Esophagus squamous epithelium (tissue), 4 donors: ENCODE measurements at regions not wholly inside any gene's neighbourhood (a gene's known extent, or its start where the extent isn't known, plus 50 kb on each side); places are given as distances from the start of the nearest gene placed in this dataset.

Experiments used
- POLR2A ChIP-seq, 4 donors: fragments of 450-650 bp; IDR thresholded peaks; one replicate each; pipeline ENCODE4 v1.6.1; 2017; ENCODE audit warnings: antibody characterized with exemption in 4 of 4, mild to moderate bottlenecking in 4 of 4, moderate library complexity in 3 of 4
- TF ChIP-seq, protein P1 (sequence below), 6 experiments: fragments of 450-650 bp in 4 of 6; fragments of 200-600 bp in 2 of 6; sonication (generic) in 2 of 6; IDR thresholded peaks; one replicate each; pipeline ENCODE4 v1.5.1; 2016 to 2019; ENCODE audit warnings: antibody characterized with exemption in 6 of 6, mild to moderate bottlenecking in 4 of 6, moderate library complexity in 4 of 6

DNA sequence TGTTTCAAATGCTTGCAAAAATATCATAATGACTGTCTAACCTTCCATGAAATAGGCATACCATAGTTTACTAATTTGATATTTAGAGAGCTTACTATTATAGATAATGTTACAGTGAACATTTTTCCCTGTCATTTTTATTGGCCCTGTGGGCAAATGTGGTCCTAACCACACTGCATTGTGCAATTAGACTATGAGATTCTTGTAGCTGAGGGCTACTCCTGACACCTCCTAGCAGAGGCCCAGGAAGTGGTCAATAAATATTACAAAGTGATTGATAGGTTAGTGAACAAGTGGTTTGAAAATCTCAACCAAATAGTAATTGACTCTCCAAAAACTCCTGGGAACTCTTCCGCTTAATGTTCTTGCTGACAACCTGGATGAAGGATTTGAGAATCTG lies 160.5 kb upstream of the KCNG1 start:
- TF ChIP-seq, protein P1, sequence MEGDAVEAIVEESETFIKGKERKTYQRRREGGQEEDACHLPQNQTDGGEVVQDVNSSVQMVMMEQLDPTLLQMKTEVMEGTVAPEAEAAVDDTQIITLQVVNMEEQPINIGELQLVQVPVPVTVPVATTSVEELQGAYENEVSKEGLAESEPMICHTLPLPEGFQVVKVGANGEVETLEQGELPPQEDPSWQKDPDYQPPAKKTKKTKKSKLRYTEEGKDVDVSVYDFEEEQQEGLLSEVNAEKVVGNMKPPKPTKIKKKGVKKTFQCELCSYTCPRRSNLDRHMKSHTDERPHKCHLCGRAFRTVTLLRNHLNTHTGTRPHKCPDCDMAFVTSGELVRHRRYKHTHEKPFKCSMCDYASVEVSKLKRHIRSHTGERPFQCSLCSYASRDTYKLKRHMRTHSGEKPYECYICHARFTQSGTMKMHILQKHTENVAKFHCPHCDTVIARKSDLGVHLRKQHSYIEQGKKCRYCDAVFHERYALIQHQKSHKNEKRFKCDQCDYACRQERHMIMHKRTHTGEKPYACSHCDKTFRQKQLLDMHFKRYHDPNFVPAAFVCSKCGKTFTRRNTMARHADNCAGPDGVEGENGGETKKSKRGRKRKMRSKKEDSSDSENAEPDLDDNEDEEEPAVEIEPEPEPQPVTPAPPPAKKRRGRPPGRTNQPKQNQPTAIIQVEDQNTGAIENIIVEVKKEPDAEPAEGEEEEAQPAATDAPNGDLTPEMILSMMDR (IDR thresholded peaks at IDR 0.05), result no peak
- no peak for TF ChIP-seq POLR2A (IDR thresholded peaks at IDR 0.05)
